Stomach (tissue), 4 donors: ENCODE measurements at regions not wholly inside any gene's neighbourhood (a gene's known extent, or its start where the extent isn't known, plus 50 kb on each side); places are given as distances from the start of the nearest gene placed in this dataset.

ENCODE experiments used
- EP300 ChIP-seq: sonication (generic); formaldehyde crosslinking; IDR thresholded peaks from one replicate; pipeline ENCODE4 v1.6.1; 2017; ENCODE audit warnings: antibody characterized with exemption
- POLR2A ChIP-seq, 4 donors: fragments of 450-650 bp; IDR thresholded peaks; one replicate each; pipeline ENCODE4 v1.6.1; 2016; ENCODE audit warnings: antibody characterized with exemption in 4 of 4, control low read depth in 2 of 4, mild to moderate bottlenecking in 1 of 4, moderate library complexity in 1 of 4
- TF ChIP-seq, protein P1 (sequence below), 7 experiments: fragments of 450-650 bp in 4 of 7; fragments of 200-600 bp in 3 of 7; sonication (generic) in 3 of 7; IDR thresholded peaks; one replicate each; pipeline ENCODE4 v1.5.1; 2016 to 2019; ENCODE audit warnings: antibody characterized with exemption in 7 of 7, control low read depth in 2 of 7, mild to moderate bottlenecking in 1 of 7

DNA sequence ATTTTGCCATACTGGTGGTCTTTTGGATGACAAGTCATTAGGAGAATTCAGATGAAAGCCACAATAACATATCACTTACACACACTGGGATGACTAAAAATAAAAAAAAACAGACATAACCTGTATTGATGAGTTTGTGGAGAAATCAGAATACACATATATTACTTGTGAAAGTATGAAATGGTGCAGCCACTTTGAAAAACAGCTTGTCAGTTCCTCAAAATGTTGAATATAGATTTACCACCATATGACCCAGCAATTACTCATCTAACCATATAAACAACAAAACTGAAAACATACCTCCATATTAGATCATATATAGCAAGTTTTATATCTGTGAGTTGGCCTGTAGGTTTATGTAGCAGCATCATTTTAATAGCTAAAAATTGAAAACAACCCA lies 608.7 kb downstream of the TLL1 start:
- TF ChIP-seq, protein P1, sequence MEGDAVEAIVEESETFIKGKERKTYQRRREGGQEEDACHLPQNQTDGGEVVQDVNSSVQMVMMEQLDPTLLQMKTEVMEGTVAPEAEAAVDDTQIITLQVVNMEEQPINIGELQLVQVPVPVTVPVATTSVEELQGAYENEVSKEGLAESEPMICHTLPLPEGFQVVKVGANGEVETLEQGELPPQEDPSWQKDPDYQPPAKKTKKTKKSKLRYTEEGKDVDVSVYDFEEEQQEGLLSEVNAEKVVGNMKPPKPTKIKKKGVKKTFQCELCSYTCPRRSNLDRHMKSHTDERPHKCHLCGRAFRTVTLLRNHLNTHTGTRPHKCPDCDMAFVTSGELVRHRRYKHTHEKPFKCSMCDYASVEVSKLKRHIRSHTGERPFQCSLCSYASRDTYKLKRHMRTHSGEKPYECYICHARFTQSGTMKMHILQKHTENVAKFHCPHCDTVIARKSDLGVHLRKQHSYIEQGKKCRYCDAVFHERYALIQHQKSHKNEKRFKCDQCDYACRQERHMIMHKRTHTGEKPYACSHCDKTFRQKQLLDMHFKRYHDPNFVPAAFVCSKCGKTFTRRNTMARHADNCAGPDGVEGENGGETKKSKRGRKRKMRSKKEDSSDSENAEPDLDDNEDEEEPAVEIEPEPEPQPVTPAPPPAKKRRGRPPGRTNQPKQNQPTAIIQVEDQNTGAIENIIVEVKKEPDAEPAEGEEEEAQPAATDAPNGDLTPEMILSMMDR (IDR thresholded peaks at IDR 0.05) = no peak
- TF ChIP-seq POLR2A (IDR thresholded peaks at IDR 0.05) = no peak
- TF ChIP-seq EP300 = no peak
